CD14-positive monocyte (primary cell): ENCODE measurements at regions not wholly inside any gene's neighbourhood (a gene's known extent, or its start where the extent isn't known, plus 50 kb on each side); places are given as distances from the start of the nearest gene placed in this dataset.

ENCODE experiments used
- DNase-seq, 3 donors: peaks; one replicate each; pipeline ENCODE4 v3.0.0-alpha.2; 2011 to 2022
- H2AFZ ChIP-seq: 2 replicates; pipeline ENCODE4 v1.6.0; 2012; ENCODE audit warnings: mild to moderate bottlenecking, low read depth, low read length, inconsistent platforms; ENCODE audit not compliant: insufficient read depth, poor library complexity, severe bottlenecking
- H3K27ac ChIP-seq, 2 donors: 1 replicate in 1 of 2; 2 replicates in 1 of 2; pipeline ENCODE4 v1.5.1; 2012 to 2013; ENCODE audit warnings: low read length in 2 of 2, control low read depth in 1 of 2, inconsistent platforms in 1 of 2, low read depth in 1 of 2, mild to moderate bottlenecking in 1 of 2
- H3K27me3 ChIP-seq, 2 donors: one replicate each; pipeline versions ENCODE4 v1.6.0 to v1.6.1; 2011 to 2013; ENCODE audit warnings: low read length in 2 of 2; ENCODE audit not compliant: control insufficient read depth in 2 of 2, insufficient read depth in 2 of 2
- H3K36me3 ChIP-seq, 2 donors: replicated peaks in 1 of 2; 1 replicate in 1 of 2; 2 replicates in 1 of 2; pipeline versions ENCODE4 v1.5.1 to v1.6.1; 2012 to 2013; ENCODE audit warnings: low read length in 2 of 2, control low read depth in 1 of 2, inconsistent platforms in 1 of 2, mild to moderate bottlenecking in 1 of 2; ENCODE audit not compliant: insufficient read depth in 2 of 2, control insufficient read depth in 1 of 2
- H3K4me1 ChIP-seq, 2 donors: 1 replicate in 1 of 2; 2 replicates in 1 of 2; pipeline versions ENCODE4 v1.5.1 to v1.6.1; 2012 to 2013; ENCODE audit warnings: low read length in 2 of 2, control low read depth in 1 of 2, inconsistent platforms in 1 of 2, mild to moderate bottlenecking in 1 of 2, moderate library complexity in 1 of 2; ENCODE audit not compliant: insufficient read depth in 2 of 2, control insufficient read depth in 1 of 2
- H3K4me2 ChIP-seq: replicated peaks from 2 replicates; pipeline ENCODE3; 2012; ENCODE audit warnings: low read length, moderate library complexity, mild to moderate bottlenecking; ENCODE audit not compliant: poor library complexity, severe bottlenecking; ENCODE audit errors: extremely low read depth
- H3K4me3 ChIP-seq, 3 experiments: fragments of 200-600 bp in 1 of 3; sonication (generic) in 1 of 3; replicated peaks in 1 of 3; 1 replicate in 2 of 3; 2 replicates in 1 of 3; pipeline ENCODE4 v1.5.1; 2011 to 2013; ENCODE audit warnings: low read length in 3 of 3, mild to moderate bottlenecking in 3 of 3, control low read depth in 2 of 3, low read depth in 2 of 3, inconsistent platforms in 1 of 3, moderate library complexity in 1 of 3
- H3K79me2 ChIP-seq: 2 replicates; pipeline ENCODE4 v1.6.0; 2012; ENCODE audit warnings: mild to moderate bottlenecking, control low read depth, inconsistent platforms, low read length, moderate library complexity; ENCODE audit not compliant: insufficient read depth
- H3K9ac ChIP-seq: 2 replicates; pipeline ENCODE4 v1.6.0; 2017; ENCODE audit warnings: low read length, mild to moderate bottlenecking; ENCODE audit not compliant: insufficient read depth, poor library complexity, severe bottlenecking
- H3K9me3 ChIP-seq, 2 donors: replicated peaks in 1 of 2; 1 replicate in 1 of 2; 2 replicates in 1 of 2; pipeline versions ENCODE4 v1.5.1 to v1.6.1; 2012 to 2013; ENCODE audit warnings: low read length in 2 of 2, control low read depth in 1 of 2; ENCODE audit not compliant: control insufficient read depth in 1 of 2, insufficient read depth in 1 of 2
- H4K20me1 ChIP-seq: 2 replicates; pipeline ENCODE4 v1.6.0; 2012; ENCODE audit warnings: mild to moderate bottlenecking, low read length, control low read depth, moderate library complexity; ENCODE audit not compliant: insufficient read depth
- H3K27ac Mint-ChIP-seq, 7 donors: one replicate each; pipeline ENCODE4 v1.8.0; 2020; ENCODE audit warnings: mild to moderate bottlenecking in 7 of 7, mixed read lengths in 7 of 7, moderate library complexity in 6 of 7, inconsistent platforms in 2 of 7
- H3K27me3 Mint-ChIP-seq, 3 donors: one replicate each; pipeline ENCODE4 v1.8.0; 2021 to 2022; ENCODE audit warnings: low read depth in 3 of 3, mild to moderate bottlenecking in 3 of 3, mixed read lengths in 3 of 3, moderate library complexity in 3 of 3, inconsistent platforms in 1 of 3
- H3K36me3 Mint-ChIP-seq, 2 donors: one replicate each; pipeline ENCODE4 v1.8.0; 2020; ENCODE audit warnings: mixed read lengths in 2 of 2, inconsistent platforms in 1 of 2, mild to moderate bottlenecking in 1 of 2
- H3K4me1 Mint-ChIP-seq: one replicate; pipeline ENCODE4 v1.8.0; 2020; ENCODE audit warnings: mild to moderate bottlenecking, mixed read lengths
- H3K4me3 Mint-ChIP-seq, 2 donors: one replicate each; pipeline ENCODE4 v1.8.0; 2020; ENCODE audit warnings: mild to moderate bottlenecking in 2 of 2, mixed read lengths in 2 of 2, moderate library complexity in 1 of 2
- H3K9me3 Mint-ChIP-seq, 7 donors: one replicate each; pipeline ENCODE4 v1.8.0; 2020 to 2022; ENCODE audit warnings: mixed read lengths in 7 of 7, mild to moderate bottlenecking in 6 of 7, moderate library complexity in 6 of 7, inconsistent platforms in 2 of 7
- WGBS: methylation state at CpG from one replicate; pipeline ENCODE4 v1.1.5; 2013; ENCODE audit warnings: missing lambda C conversion rate; ENCODE audit not compliant: insufficient coverage; 5-methylcytosine and 5-hydroxymethylcytosine counted together
- intact Hi-C, 2 donors: fragments of 100-400 bp; cut with micrococcal nuclease; formaldehyde crosslinking; loops; one replicate each; pipeline versions ENCODE4 v1.15.0 to v1.15.1; 2023
- TF ChIP-seq, protein P1 (sequence below): fragments of 200-600 bp; IDR thresholded peaks from one replicate; pipeline ENCODE4 v1.8.0; 2022; ENCODE audit warnings: antibody characterized with exemption, mild to moderate bottlenecking

DNA sequence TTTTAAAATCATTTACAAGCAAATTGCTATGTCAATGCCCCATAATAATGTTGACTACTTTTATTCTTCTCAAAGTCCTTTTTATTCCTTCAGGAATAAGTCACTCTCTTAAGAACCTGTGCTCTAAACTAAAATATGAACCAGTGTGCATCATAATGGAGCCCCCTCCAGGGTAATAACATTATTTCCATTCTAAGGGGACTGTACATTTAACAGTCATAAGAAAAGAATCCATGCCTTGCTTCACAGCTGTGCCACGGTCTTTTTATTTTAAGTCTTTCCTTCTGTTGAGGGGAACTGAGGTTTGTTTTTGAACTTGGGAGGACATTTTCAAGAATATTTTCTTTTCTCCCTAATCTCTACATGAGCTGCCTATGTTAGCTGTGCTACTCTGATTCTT, 297.6 kb downstream of the MAN2A1 start:
- Mint-ChIP-seq H3K27ac (no peak overlapping the region), H3K36me3 (no peaks in the 10 kb centered on the region), H3K27me3 (no peaks in the 10 kb centered on the region), H3K4me3 (no peak overlapping the region), H3K9me3 (peaks cover 0 to 8% (median 4%) of the 10 kb centered on the region in 7 donors), H3K4me1 (no peaks in the 10 kb centered on the region)
- peaks cover 0 to 4% of the 10 kb centered on the region in 2 donors for H3K9me3 ChIP-seq
- no peaks in the 10 kb centered on the region for H3K79me2 ChIP-seq
- intact Hi-C loops = no loop called here
- no peak overlapping the region for H3K4me3 ChIP-seq
- no peak overlapping the region for H3K4me2 ChIP-seq
- H3K27ac ChIP-seq = no peak overlapping the region
- no peaks in the 10 kb centered on the region for H3K27me3 ChIP-seq
- H4K20me1 ChIP-seq = no peaks in the 10 kb centered on the region
- no peak overlapping the region for H3K9ac ChIP-seq
- TF ChIP-seq, protein P1, sequence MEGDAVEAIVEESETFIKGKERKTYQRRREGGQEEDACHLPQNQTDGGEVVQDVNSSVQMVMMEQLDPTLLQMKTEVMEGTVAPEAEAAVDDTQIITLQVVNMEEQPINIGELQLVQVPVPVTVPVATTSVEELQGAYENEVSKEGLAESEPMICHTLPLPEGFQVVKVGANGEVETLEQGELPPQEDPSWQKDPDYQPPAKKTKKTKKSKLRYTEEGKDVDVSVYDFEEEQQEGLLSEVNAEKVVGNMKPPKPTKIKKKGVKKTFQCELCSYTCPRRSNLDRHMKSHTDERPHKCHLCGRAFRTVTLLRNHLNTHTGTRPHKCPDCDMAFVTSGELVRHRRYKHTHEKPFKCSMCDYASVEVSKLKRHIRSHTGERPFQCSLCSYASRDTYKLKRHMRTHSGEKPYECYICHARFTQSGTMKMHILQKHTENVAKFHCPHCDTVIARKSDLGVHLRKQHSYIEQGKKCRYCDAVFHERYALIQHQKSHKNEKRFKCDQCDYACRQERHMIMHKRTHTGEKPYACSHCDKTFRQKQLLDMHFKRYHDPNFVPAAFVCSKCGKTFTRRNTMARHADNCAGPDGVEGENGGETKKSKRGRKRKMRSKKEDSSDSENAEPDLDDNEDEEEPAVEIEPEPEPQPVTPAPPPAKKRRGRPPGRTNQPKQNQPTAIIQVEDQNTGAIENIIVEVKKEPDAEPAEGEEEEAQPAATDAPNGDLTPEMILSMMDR = no peak
- no peak for DNase-seq
- no peaks in the 10 kb centered on the region for H3K36me3 ChIP-seq
- WGBS = no CpG with 5 or more reads among the region's 1 CpG
- no peaks in the 10 kb centered on the region for H3K4me1 ChIP-seq
- H2AFZ ChIP-seq = no peak overlapping the region

DNA sequence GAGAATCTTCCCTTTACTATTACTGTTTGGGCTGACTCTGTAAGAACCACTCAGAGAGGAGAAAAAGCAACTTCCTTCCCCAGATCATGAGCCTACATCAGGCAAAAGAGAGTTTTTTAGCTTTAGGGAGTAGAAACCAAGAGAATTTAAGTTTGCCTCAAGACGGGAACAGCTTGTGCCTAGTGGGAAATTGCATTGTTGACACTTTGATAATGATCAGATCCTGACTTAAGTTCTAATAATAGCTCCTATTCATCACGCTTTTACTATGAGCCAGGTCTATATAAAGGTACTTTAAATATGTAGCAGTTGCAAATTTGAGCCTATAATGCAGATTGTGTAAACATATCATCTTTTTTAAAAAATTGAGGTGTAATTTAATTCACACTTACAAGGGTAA, 298.2 kb downstream of the MAN2A1 start:
- Histone ChIP-seq H3K9ac (no peak overlapping the region), H3K79me2 (no peaks in the 10 kb centered on the region), H3K27me3 (no peaks in the 10 kb centered on the region), H3K4me2 (no peak overlapping the region), H3K36me3 (no peaks in the 10 kb centered on the region), H3K4me3 (no peak overlapping the region), H4K20me1 (no peaks in the 10 kb centered on the region), H3K4me1 (no peaks in the 10 kb centered on the region), H2AFZ (no peak overlapping the region), H3K9me3 (peaks cover 0 to 4% of the 10 kb centered on the region in 2 donors), H3K27ac (no peak overlapping the region)
- intact Hi-C loops = no loop called here
- no peak for DNase-seq
- Mint-ChIP-seq H3K4me3 (no peak overlapping the region), H3K27me3 (no peaks in the 10 kb centered on the region), H3K9me3 (peaks cover 0 to 8% (median 4%) of the 10 kb centered on the region in 7 donors), H3K27ac (no peak overlapping the region), H3K4me1 (no peaks in the 10 kb centered on the region), H3K36me3 (no peaks in the 10 kb centered on the region)
- no CpG with 5 or more reads among the region's 2 CpGs for WGBS
- TF ChIP-seq, protein P1 = no peak
